Cerebellar cortex (tissue), 1 donor: ENCODE measurements at regions not wholly inside any gene's neighbourhood (a gene's known extent, or its start where the extent isn't known, plus 50 kb on each side); places are given as distances from the start of the nearest gene placed in this dataset.
"Not testable (repeated sequence)": the region's sequence is repeated elsewhere in the genome, so short reads cannot be mapped to it uniquely, and the experiment has no call there.

Experiments used
- DNase-seq: peaks from one replicate; pipeline ENCODE4 v3.0.0-alpha.2; 2015; ENCODE audit warnings: low spot score

DNA sequence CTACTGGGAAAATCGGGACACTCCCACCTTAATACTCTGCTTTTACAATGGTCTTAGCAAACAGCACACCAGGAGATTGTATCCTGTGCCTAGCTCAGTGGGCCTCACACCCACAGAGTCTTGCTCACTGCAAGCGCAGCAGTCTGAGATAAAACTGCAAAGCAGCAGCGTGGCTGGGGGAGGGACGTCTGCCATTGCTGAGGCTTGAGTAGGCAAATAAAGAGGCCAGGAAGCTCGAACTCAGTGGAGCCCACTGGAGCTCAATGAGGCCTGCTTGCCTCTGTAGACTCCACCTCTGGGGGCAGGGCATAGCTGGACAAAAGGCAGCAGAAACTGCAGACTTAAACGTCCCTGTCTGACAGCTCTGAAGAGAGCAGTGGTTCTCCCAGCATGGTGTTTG, 1169.1 kb upstream of the EPHA6 start:
- DNase-seq, result no peak

DNA sequence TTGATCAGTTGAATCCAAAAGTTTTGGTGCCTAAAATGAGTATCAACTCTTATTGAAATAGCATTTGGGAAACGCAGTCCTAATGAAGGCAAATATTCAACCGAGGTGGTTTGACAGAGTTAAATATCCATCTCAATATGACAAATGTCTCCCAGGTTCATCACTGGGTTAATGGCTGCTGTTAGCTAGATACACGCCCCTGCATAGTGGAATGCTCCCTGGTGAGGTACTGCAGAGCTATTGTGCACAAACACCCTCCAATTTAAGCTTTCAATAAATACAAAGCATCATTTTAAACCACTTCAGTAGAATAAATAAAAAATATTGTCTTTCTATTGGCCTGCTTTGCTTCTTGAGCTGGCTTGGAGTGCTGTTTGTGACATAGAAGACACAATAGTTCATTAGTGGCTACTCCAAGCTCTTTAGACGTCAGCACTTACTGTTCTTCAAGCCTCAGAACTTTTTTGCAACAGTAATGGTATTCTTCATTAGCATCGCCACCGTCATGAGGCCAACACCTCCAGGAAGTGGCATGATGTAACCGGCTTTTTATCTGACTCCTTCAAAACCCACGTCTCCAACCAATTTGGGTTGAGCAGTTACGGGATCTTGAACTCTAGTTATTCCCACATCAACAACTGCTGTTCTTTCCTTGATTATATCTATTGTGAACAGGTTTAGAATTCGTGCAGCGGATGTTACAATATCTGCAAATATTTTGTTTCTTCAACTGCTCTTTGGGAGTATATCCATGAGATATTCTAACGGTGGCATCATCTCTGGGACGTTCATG, 1159.6 kb upstream of the EPHA6 start:
- DNase-seq, result no peak

DNA sequence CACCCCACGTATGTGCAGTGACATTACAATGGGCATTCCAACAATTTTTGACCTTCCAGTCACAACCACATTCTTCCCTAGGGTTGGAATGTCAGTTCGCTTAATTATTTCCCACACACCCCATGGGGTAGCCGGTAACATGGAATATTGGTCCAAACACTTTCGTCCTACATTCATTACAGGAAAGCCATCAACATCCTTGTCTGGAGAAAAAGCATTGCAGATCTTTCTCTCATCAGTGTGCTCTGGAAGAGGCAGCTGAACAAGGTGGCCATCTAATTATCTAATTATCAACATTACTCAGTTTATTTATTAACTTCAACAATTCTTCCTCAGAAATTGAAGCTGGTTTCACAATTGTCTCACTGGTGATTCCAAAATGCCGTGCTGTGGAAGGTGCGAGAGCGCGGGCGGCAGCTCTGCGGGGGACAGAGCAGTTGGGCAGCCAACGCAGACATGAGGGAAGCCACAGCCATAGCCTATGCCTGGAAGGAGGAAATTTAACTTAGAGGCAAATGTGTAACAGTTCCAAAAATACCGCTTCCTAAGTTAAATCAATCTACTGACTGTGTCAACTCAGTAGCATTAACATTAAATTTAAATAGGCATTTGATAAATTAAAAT, 1158.9 kb upstream of the EPHA6 start:
- no peak for DNase-seq

DNA sequence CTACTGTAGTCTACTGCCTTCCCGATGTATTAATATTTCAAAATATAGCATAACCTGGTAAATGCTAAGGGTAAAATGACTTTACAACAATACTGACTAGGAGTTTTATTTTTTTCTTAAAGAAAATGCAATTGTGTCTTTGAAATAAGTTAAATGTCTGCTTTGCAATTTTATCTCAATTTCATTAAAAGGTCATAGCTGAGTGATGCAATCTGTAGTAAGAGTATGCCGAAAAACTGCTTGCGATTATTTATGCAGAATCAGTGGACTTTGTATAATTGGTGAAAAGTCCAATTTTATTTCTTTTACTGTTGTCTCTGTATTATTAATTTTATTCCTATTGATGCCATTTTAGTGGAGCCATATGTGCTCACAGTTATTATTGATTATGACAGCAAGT, 1143.6 kb upstream of the EPHA6 start:
- no peak for DNase-seq

DNA sequence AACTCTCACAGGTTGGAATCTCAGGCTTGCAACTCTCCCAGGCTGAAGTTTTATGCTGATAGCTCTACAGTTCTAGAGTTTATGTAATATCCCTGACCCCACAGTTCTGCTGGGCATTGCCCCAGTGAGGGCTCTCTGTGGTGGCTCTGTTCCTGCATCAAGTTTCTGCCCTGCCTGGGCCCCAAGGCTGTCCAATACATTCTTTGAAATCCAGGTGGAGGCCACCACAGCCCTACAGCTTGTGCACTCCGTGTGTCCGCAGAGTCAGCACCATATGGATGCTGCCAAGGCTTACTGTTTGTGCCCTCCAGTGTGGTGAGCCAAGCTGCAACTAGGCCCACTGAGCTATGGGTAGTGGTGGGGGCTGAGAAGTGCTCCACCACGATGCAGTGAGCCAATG, 1141.2 kb upstream of the EPHA6 start:
- no peak for DNase-seq

DNA sequence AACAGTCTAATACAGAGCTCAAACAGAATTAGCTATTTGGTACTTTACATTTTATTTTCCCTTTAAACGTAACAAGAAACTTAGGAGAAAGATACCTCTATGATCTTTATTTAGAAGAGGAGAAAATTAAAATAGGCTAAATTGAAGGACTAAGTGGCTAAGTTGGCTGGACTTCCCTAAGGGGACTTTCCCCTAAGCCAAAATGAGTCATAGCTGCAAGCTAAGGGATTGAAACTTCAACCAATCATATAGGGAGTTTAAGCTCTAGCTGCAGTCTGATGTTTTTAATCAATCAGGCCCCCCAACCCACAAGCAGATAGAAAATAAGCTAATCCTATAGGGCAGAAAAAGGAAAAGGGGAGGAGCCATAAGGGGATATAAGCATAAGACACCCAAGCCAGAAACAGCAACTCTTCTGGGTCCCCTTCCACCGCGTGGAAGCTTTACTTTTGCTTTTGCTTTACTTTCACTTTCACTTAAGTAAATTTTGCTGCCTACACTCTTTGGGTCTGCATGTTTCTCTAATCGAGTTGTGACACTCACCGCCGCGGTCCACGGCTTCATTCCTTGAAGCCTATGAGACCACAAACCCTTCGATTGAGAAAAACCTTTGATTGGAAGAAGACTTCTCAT, 1108.5 kb upstream of the EPHA6 start:
- DNase-seq, result no peak

DNA sequence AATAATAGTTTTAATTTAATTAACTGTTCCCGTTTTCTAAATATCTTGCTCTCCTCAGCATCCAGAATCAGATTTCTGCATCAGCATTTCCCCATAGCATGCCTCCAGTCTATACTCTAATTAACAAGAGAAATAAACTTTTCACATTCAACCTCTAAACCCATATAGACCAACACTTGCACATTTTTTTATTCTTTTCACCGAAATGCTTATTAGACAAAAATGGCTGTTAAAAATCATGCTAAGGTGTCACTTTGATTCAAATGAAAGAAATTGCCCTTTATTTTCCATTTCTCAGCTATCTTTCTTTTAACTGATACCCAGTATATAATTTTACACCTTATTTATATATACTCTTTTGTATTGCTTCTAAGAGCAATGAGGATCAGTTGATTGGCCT, 1107.1 kb upstream of the EPHA6 start:
- no peak for DNase-seq

DNA sequence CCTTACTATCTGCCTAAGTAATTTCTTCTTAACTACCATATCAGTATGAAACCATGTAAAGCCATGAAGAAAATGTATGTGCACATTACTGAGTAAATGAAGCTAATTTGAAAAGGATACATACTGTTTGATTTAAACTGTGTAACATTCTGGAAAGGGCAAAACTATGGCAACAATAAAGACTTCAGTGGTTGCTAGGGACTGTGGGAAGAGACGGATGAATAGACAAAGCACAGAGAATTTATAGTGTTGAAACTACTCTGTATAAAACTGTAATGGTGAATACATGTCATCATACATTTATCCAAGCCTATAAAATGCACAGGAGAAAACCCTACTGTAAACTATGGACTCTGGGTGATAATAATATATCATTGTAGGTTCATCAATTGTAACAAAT, 1103.7 kb upstream of the EPHA6 start:
- DNase-seq, result no peak

DNA sequence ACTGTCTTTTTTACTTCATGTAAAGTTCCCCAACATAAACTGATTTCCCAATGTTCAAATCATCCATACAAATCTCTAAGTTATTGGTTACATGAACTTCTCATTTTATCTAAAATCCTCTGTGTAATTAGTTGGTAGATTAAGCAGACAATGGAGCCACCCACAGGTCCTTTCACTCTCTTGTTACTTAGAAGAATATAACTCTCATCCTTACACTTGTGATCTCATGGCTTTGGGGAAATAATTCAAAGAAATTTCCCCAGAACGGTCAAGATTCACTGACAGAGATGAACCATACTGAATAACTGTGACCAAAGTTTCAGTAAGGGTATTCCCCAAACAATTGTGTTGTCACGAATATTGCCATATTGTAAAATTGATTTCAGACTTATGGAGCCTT, 1102.6 kb upstream of the EPHA6 start:
- DNase-seq, result no peak

DNA sequence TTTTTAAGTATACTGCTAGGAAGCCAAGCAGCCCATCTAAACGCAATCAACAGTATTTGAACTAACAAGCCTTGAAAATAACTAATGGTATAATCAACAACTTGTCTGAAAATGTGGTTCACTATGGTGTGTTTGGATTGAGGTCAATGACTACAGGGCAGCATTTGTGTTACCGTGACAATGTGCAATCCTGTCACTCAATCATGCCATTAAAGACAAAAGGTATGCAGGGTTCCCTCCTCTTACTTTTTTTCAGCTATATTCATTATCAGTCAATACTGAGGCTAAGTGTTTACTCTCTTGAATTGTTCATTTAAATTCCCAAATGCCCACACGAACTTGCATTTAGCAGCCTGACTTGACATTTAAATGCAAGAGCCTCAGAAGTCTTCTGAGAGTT, 1099.3 kb upstream of the EPHA6 start:
- DNase-seq, result no peak

DNA sequence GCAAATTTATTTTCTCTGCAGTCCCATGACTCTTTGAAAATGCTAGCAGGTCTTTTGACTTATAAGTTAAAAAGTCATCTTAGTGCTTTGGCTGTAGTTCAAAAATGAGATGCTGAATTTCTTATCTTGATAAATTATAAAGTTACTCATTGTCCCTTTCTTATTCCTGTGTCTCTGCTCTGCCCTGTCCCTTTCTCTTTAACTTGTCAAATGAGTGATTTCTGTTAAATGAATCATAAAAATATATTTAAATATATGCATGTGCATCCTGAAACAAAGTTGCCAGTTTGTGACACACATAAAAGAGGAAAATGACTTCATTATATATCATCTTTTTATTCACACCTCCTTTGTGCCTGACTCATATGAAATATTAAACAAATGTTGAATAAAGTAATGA, 1097.3 kb upstream of the EPHA6 start:
- DNase-seq, result no peak

DNA sequence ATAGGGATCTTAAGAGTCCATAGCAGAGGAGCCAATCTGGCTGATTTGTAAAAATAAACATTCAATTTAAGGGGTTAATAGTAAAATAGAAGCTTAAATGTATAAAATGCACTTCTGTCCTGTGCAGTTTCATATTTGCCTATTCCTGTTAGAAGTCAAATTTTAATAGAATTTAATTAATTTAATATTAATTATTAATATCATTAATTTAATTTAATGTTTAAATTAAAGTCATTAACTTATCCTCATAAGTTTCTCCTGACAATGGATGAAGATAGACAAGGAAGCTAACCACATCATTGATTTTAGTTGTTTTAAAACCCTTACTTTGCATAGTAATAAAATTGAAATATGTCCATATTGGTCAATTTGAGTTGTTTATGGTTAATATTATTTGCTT, 1096.2 kb upstream of the EPHA6 start:
- DNase-seq, result no peak

DNA sequence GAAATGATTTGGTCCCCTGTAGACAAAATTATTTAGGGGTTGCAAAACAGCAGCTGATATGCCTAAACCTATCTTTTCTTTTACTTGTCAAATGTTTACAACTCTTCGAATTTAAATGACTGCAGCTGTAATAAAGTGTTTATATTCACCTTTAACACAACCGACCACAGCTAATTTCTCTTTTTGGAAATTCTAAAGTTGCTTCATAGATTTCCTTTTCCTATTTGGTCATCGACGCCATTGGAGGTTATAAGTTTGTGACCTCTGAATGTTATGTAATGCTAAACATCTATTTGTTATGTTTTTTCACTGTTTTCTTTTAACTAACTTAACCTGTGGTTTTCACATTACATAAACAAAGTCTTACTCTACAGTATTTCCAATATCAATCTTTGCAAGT, 1094.9 kb upstream of the EPHA6 start:
- no peak for DNase-seq

DNA sequence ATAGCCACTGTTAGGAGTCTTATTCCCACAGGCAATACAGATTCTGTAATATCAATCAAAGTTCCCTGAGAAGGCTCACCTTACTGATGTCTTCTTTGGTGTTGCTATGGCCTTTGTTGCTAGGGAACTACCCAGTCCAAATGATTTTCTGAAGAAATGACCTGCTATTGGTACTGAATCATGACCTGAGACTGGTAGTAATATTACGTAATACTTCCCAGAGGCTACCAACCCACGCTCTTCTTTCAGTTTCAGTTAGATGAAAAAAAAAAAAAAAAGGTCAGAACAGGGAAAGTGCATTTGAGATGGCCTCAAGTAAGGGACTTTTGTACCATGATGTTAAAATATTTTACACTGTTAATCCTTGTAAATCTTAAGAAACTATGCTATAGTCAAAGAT, 1092.5 kb upstream of the EPHA6 start:
- DNase-seq, result no peak

DNA sequence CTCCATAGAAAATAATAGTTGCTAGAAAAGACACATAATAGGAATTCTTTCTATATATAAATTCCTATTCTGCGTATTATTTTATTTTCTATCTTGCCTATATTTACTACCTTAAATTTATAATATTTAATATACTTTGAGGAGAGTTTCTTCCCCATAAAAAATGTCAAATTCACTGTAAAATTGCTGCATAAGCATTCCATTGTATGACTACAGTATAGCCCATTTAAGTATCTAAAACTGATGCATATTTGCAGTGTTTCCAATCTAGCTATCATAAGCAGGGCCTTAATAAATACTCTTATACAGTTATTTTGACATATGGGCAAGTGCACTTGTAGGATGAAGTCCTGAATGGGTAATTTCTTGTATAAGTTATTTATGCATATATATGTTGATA, 1088.6 kb upstream of the EPHA6 start:
- no peak for DNase-seq

DNA sequence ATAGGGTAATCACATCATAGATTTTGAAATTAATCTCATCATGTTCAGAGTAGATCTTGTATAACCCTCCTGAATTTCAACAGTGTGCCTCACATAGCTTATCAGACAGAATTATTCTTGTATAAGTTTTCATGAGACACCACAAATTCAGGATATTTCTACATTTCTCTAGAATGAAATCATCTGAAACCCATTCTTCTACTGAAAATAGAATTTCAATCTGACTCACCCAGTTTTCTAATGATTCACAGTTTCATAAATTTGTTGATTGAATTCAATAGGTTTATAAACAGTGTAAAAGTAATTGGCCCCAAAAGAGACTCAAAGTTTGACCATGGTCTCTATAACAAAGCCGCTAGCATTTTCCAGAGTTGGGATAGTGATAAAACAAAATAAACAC, 1082.6 kb upstream of the EPHA6 start:
- DNase-seq, result no peak

DNA sequence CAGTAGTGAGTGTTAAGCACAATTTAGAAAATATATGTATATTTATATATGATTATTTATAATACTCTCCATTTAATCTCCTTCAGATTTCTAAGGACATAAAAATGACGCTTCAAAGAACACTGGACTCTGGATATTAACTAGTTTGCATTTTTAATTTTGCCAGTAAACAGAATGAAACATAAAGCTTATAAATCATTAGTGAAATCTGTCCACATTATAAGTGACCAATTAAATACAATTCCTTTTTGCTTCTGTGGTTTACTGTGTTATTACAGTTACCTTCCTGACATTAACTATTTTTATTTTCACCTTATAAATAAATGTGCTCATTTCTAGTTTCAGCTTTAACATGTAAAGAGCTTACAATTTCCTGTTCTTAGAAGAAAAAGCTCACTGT, 1081.1 kb upstream of the EPHA6 start:
- DNase-seq, result no peak

DNA sequence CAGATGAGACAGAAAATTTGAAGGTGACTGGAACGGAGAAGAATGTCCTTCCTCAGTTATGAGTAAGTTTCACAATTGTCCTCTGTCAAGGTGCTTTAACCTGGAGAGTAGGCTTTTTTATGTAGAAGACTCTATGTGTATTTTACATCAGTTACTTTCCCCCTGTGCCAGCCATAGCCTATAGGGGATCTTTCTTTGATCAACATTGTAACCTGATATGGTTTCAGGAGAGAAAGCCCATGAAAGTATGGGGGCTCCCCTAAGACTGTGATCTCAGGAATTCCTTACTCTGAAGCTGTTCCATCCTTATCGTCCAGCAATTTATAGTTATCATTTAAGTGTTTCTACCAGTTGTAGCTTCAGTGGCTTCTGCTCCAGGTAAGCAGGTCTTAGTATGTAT, 1076.3 kb upstream of the EPHA6 start:
- DNase-seq, result no peak

DNA sequence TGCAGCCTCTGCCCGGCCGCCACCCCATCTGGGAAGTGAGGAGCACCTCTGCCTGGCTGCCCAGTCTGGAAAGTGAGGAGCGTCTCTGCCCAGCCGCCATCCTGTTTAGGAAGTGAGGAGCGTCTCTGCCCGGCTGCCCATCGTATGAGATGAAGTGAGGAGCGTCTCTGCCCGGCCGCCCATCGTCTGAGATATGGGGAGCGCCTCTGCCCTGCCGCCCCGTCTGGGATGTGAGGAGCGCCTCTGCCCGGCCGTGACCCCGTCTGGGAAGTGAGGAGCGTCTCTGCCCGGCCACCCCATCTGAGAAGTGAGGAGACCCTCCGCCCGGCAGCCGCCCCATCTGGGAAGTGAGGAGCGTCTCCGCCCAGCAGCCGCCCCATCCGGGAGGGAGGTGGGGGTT, 1069.5 kb upstream of the EPHA6 start:
- DNase-seq, result not testable (repeated sequence)

DNA sequence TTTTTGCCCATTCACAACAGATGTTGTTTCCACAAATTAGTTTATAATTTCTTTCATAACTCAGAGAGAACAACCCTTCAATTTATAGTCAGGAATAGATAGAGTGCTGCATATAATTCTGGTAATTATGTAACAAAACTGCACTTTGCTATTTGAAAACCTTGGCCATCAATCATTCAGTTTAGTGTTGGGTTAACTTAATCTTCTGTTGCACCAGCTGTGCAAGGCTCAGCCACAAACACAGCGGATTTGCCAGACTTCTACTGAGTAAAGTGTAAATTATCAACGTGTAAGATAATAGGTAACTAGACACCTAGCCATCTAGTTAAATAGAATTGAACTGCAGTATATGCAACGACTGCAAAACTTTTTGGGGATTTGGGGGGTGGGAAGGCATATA, 1064.3 kb upstream of the EPHA6 start:
- no peak for DNase-seq

DNA sequence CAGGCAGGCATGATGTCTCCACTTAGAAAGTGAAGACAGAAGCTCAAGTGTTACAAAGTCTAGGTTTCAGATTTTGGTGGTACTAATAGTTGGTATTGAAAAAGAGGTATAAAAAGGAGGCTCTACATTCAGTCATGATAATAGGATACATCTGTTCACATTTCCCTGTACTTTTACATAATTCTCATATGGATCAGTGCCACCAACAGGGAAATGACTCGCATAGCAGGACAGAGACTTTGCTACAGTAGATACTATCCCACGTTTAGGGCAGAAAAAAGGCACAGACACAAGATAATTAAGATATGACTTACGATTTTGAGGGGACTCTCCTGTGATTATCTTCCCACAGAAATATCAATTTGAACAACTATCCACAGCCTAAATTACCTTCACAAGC, 1062.9 kb upstream of the EPHA6 start:
- no peak for DNase-seq

DNA sequence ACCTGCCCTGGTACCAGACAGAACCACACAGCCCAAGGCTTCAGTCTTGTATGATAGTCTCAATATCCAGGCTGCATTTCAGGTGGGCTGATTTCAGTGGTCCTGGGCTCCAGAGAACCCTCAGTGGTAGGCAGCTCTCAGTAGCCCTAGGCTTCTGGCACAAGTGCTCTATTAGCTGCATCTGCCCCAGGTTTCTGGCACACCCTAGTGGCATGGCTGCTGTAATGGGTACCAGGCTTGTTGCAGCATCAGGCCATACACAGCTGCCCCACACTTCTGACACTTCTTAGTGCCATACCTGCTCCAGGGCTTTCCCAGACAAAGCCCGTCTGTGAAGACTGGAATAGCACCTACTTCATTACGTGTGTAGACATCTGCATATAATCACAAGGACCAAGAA, 1062.2 kb upstream of the EPHA6 start:
- no peak for DNase-seq

DNA sequence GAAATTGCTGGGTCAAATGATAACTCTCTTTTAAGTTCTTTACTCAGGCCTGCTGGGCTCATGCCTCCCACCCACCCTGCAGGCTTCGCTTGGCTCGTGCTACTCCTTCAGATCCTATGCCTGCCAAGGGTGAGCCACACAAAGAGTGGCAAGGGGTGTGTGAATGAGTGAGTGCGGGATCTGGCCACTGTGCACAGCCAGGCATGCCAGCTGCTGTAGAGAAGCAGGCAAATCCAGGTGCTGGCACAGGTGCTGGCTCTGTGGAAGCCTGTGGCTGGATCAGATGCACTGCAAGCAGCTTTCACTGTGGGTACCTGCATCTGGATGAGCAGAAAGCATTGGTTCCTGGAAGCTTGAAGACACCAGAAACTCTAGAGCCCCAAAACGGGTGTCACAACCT, 1055.7 kb upstream of the EPHA6 start:
- no peak for DNase-seq
